HG03558 (cell line): ENCODE measurements at regions not wholly inside any gene's neighbourhood (a gene's known extent, or its start where the extent isn't known, plus 50 kb on each side); places are given as distances from the start of the nearest gene placed in this dataset.
A peak's percentile ranks its signal among the peaks of the same experiment; 100 is the strongest.
"Not testable (repeated sequence)": the region's sequence is repeated elsewhere in the genome, so short reads cannot be mapped to it uniquely, and the experiment has no call there.

ENCODE experiments used
- ATAC-seq: cut with Tn5 transposase; IDR thresholded peaks from one replicate; pipeline ENCODE4 v1.9.1; 2021; ENCODE audit warnings: moderate number of reproducible peaks; ENCODE audit not compliant: unreplicated experiment; ENCODE audit errors: extremely low read depth

- no peak for ATAC-seq
Observed at GRCh38 chr22:17318817-17319216, 50.4 kb upstream of the CECR2 start.

GRCh38 chr22:17315310-17315709 is 54.0 kb upstream of the CECR2 start:
- ATAC-seq, result no peak

GRCh38 chr22:17314487-17314886 is 54.8 kb upstream of the CECR2 start:
- ATAC-seq, result no peak

DNA sequence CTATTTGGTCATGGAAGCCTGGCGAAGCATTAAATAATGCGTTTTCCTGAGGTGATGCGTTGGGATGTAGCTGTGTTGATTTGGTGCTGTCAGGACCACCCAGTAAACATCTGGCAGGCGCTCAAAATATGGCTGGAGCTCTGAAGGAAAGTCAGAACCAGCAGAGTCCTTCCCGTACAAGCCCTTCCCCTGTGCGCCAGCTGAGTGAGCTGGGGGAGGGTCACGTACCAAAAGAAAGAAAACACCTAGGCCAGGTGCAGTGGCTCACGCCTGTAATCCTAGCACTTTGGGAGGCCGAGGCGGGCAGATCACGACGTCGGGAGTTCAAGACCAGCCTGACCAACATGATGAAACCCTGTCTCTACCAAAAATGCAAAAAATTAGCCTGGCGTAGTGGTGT is 55.6 kb upstream of the CECR2 start:
- ATAC-seq, result no peak

- ATAC-seq, result no peak
Observed at GRCh38 chr22:17307566-17307965, 61.7 kb upstream of the CECR2 start.

DNA sequence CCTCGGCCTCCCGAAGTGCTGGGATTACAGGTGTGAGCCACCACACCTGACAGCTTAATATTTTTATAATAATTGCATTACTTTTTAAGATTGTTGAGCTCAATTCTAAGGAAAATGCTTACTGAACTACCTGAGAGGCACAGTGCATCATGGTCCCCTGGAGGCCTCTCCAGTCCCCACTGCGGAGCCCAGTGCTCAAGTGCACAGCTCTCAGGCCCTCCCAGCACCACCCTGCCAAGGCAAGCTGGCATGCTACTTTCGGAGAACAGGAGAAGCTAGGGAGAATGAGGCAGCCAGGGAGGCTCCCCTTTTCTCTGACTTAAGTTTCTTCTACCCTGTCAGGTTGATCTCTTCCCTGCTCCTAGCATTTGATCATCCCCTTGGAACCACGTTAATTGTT is 64.2 kb upstream of the CECR2 start:
- no peak for ATAC-seq

GRCh38 chr22:17303840-17304779 is 65.2 kb upstream of the CECR2 start:
- ATAC-seq, result peak; percentile 83

DNA sequence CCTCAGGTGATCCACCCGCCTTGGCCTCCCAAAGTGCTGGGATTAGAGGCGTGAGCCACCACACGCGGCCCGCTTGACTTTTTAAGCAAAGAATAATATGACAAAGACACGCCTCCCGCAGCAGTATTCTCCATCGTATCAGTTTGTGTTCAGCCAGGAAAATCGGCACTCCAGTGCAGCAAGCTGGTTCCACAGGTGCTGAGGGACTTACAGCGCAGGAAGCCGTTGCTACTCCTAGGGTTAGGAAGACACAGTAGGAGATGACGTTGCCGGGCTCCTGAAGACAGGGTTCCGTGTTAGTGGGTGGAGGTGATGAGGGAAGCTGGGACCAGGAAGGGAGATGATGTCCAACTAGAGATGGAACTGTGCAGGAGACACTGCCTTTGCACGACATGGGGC is 65.8 kb upstream of the CECR2 start:
- no peak for ATAC-seq

DNA sequence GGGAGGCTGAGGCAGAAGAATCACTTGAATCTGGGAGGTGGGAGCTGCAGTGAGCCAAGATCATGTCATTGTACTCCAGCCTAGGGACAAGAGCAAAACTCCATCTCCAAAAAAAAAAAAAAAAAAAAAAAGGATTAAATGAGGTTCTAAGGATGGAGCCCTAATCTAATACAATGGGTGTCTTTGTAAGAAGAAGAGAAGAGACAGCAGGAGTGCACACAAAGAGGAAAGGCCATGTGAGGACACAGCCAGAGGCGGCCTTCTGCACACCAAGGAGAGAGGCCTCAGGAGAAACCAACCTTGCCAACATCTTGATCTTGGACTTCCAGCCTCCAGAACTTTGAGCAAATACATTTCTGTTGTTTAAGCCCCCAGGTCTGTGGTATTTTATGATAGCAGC is 66.6 kb upstream of the CECR2 start:
- ATAC-seq, result no peak

GRCh38 chr22:17300926-17301325 is 68.3 kb upstream of the CECR2 start:
- ATAC-seq, result no peak

- ATAC-seq, result not testable (repeated sequence)
Observed at GRCh38 chr22:17298805-17299502, 70.3 kb upstream of the CECR2 start.

GRCh38 chr22:17285656-17286055 is 66.4 kb upstream of the ADA2 start:
- no peak for ATAC-seq

GRCh38 chr22:17284888-17285287 is 65.7 kb upstream of the ADA2 start:
- no peak for ATAC-seq

- ATAC-seq, result no peak
Observed at GRCh38 chr22:17284466-17284865, 65.2 kb upstream of the ADA2 start.

DNA sequence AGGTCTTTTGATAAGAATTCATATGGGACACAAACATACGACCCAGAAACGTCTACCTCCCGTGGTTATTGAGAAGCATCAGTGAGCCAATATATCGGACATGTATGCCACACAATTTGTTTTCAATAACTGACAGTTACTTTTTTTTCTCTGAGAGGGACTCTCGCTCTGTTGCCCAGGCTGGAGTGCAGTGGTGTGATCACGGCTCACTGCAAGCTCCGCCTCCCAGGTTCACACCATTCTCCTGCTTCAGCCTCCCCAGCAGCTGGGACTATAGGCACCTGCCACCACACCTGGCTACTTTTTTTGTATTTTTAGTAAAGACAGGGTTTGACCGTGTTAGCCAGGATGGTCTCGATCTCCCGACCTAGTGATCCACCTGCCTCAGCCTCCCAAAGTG is 64.6 kb upstream of the ADA2 start:
- not testable (repeated sequence) for ATAC-seq

DNA sequence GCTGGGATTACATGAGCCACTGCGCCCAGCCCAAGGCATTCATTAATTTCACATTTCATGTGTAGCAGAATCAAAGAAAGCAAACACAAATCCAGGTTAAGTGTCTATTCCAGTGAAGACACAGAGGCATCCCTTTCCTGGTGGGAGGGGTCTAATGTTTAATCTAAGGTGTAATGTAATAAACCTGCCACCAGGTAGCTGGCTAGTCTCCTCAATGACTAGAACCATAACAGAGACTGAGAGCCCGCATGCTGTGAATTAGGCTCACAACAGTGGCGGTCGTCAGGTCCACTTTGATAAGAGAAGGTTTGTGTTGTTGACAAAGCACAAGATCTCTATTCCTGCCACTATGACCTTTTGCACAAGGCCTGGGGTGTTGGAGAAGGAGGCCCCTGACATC is 64.2 kb upstream of the ADA2 start:
- ATAC-seq, result no peak

DNA sequence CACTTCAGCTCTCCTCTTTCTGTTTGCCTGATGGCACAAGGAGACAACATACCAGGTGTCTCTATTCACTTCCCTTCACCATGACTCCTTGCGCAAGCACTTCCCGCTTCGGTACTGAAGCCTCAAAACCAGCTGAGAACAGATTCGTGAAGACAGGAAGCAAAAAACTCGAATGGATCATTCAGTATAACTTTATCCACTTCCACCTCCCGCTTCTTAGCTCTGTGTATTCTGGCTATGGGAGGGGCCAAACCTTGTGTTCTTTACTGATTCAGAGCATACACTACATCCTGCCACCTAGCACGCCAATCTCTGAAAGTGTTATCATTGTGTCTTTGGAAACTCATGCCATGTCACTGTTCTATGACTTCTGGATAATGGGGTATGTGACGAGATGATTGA is 62.2 kb upstream of the ADA2 start:
- no peak for ATAC-seq

DNA sequence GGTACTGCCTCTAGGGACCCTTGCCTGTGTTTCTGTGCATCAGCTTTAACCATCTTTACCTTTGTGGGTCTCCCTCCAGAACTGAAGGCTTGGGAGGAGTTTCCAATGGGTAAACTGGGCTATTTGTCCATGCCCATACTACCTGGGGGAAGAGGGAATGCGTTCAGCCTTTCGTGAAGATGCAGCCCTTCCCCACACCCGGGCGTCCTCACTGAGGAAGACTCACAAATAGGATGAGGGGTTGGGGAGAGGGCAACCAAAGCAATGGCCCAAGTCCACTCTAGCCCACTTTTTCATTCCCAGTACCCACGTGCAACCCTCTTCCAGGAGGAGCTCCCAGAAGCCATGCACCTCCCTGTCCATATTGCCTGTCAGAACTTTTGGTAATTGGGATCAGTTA is 61.8 kb upstream of the ADA2 start:
- no peak for ATAC-seq

DNA sequence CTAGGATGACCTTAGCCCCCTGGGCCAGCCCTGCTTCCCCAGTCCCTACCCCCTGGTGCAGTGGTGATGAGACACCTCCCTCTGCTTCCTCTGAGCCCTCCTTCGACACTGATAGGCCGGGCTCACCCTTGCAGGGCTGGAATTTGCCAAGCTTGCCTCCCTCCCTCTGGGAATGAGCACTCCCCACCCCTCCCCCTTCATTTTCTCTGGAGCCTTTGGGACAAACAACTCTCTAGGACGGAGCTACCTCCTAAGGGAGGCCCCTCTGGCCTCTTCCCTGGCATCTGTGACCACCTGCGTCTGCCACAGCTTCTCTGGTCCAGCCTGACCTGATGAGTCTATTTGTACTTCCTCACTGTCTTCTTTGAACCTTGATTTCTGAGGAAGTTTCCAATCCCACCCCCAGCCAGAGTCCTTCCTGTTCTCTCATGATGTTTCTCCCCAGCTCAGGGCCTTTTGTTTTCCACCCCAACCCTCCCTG is 53.3 kb upstream of the ADA2 start:
- no peak for ATAC-seq

DNA sequence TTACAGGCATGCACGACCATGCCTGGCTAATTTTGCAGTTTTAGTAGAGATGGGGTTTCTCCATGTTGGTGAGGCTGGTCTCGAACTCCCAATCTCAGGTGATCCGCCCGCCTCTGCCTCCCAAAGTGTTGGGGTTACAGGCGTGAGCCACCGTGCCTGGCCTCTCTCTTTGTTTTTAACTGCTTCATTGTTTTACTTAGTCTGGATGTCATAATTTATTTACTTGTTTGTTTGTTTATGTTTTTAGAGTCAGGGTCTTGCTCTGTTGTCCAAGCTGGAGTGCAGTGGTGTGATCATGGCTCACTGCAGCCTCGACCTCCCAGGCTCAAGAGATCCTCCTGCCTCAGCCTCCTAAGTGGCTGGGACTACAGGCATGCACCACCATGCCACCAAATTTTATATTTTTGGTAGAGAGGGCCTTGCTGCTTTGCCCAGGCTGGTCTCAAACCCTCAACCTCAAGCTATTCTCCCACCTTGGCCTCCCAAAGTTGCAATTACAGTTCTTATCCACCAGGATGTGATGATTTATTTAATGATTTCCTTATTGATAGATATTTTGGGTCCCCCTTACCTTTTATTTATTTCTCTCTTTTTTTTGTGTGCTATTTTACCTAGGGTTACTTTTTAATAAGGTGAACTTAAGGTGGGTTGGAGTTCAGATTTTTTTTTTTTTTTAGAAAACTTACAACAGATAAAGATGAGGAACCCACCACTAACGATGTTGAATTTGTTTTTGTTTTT is 52.6 kb upstream of the ADA2 start:
- ATAC-seq, result no peak
